SW480 (cell line): ENCODE measurements at regions not wholly inside any gene's neighbourhood (a gene's known extent, or its start where the extent isn't known, plus 50 kb on each side); places are given as distances from the start of the nearest gene placed in this dataset.
"Not testable (repeated sequence)": the region's sequence is repeated elsewhere in the genome, so short reads cannot be mapped to it uniquely, and the experiment has no call there.

Experiments used
- DNase-seq: peaks from one replicate; pipeline ENCODE4 v3.0.0-alpha.2; 2016; ENCODE audit warnings: low spot score

DNA sequence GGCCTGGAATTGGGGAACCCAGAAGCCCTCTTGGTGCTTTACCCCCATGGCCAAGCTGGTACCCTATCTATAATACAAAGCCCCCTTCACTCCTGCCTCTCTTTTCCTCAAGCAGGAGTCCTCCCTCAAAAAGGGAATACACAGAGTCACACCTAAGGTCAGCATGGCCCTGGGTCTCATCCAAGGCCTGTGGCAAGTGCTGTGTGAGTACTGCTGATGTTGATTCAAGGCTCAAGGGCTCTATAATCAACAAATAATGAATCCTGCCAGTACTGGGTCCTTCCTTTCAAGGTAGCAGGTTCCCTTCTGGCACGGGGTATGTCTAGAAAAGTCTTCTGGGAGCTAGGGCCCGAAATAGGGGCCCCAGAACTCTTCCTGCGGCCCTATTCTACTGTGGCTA is 187.3 kb downstream of the CYB561 start:
- no peak for DNase-seq

DNA sequence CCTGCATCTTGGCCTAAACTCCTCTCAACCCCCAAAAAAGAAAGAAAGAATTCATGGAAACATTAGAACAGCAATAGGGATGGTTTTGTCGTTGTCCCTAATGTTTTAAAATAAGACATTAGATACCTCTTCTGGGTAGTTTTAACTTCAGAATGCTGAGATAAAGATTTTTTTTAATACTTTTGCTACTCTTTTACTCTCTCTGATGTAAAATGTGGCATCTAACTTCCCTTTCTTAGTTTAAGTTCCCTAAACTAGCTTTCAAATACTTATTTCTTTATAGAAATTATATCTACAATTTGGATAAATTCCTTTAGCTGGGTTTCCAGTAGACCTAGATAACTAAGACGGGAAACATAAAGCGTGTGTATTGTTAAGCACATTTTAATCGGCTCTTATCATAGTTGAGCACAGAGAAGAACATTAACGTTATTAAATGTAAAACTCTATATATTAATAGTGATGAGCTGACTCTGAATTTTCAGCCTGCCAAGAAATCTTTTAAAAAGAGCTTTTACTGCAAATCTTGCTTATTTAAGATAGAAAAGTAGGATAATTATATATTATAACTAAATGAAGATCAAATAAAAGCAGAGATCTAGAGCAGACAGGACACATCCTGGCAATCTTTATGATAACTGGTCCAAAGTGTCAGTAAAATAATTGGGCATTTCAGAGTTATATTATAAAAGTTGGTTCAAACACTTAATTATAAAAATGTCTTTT is 183.2 kb downstream of the CYB561 start:
- no peak for DNase-seq

DNA sequence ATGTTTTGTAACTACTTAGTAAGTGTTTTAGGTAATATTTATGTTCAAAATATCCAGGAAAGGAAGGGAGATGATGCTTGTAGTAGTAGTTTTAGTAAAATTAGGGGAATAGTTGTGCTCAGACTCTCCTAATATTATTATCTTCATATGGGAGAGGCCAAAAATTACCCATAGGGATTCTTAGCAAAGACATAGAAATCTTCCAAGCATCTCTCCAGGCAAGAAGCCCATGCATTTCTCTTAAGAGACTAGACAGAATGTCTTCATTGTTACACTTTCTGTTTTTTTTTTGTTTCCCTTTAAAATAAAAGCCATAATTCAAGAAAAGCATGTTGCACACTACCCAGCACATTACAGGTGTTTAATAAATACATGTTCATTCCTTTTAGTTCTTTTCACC is 180.6 kb downstream of the CYB561 start:
- DNase-seq, result no peak

DNA sequence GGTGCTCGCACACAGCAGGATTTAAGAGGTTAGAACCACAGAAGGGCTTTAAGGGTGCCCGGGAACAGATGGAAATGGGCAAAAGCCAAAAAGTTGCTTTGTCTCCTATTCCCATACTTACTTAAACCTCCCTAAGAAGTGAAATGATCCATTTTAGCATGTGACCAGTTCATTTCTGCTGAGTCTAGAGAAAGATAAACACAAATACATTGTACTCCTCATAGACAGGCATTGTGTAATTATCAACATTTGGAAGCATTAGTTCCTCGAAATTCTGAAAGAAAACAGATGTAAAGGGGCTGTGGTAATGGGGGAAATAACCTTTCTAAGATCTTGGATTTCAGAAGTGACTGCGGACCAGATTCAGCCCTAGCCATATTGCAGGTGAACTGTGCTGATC is 178.3 kb downstream of the CYB561 start:
- no peak for DNase-seq

DNA sequence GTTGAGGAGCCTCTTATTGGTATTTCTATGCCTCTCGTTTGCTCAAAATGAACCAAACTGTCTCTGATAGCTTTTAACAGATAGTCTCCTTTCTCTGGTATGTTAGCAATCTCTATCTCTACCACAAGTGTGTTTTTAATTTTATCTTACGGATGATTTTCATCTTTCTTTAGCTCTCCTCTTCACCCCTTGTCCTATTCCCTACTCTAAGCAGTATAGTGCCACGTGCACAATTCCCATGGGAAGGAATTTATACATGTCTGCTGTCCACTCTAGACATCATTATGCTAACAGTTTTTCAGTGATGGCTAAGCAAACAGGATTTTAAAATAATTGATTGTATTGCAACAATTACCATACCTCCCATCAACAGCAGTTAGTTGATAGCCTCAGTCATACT is 177.3 kb downstream of the CYB561 start:
- DNase-seq, result no peak

DNA sequence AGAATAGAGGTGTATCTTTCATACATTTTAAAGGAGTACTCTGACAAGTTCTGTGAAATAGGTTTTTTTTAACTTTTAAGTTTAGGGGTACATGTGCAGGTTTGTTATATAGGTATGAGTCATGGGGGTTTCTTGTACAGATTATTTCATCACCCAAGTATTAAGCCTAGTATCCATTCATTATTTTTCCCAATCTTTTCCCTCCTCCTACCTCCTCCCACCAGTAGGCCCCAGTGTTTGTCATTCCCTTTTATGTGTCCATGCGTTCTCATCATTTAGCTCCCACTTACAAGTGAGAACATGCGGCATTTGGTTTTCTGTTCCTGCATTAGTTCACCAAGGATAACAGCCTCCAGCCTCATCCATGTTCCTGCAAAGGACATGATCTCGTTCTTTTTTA is 175.5 kb downstream of the CYB561 start:
- peak; percentile 10 for DNase-seq

DNA sequence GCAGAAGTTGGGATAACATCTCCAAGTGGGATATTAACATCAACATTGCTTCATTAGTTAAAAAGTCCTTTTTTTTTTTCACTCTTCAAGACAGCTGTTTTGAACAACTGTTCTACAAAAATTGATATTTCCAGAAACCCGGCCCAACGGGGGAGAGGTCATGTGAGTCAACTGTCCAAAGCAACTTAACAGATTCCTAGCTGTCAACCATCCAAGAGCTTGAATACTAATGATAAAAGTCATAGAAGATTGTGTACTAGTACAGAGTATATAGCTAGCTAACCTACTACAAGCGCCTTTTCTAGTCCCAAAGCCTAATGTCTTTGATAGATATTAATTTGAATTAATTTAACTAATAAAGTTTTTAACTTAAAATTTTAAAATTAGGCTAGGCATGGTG is 172.0 kb downstream of the CYB561 start:
- DNase-seq, result no peak

DNA sequence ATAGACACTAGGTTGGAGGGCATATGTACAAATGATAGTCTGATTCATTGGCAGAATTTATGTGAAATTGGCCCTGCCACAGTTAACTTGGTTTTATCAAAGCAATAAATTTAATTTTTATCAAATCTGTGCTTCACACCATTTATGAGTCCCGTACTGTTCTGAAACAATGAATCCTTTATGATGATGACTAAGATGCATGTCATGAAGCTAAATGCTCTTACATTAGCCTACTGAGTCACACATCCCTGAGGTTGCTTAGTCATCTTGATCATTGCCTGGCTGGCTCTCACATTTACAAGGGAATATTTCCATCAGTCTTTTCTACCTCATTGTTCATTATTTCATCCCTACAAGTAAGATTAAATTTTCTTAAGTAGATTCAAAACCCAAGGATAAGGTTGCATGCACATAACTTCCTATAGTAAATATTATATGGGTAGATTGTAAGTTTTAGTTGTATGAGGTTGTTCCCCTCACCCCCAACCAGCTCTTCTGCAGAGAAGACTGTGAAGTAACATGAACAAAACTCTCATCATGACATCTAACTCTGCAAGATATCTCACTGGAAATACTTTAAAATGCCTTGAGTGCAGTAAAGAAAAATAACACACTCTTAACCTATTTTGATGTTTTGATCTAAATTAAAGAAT is 170.7 kb downstream of the CYB561 start:
- DNase-seq, result peak; percentile 96

DNA sequence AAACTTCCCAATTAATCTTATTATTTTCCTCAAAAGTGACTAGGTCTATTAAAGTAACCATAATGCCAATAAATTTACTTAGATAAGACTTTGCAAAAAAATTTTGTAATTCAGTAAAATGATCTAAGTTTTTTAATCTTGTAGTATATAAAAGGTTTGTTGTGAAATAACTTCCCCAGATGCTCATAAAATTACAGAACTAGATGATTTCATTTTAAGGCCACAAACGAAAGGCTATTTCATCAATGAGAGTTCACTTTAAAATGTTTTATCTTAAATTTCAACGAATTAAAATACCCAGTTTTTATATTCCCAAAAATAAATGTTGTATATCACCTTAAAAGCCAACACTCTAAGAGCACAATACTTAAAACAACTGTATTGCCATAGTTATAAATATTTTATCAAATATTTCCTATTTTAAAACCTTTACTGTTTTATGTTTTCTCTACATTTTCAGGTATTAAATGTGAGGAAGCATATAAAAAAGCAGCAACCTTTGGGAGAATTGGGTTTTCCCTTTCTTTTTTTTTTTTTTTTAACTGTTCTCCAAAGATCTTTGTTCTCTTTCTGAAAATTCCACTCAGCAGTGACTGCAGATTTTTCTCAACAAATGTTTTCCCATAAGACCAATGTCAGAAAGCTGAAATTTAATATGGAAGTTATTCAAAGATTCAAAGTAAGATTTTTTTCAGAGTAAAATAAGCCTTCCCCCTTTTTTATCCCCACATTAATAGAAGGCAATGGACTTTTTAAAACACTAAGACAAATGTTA is 169.9 kb downstream of the CYB561 start:
- DNase-seq, result no peak

DNA sequence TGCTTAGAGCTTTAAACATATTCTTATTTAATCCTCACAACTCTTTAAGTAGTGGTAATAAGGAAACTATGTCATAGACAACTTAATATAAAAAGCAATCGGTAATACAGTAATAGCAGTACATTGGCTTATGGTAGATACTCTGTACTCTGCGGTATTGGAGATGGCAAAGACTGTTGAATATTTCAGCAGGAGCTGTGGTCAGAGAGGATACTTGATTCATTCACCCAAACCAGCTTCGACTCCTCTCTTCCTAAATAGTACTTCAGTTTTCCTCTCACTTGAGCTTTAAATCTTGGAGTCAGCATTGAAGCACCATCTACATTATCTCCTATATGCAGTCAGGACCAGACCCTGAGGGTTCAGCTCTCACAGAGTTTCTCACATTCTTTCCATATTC is 169.3 kb downstream of the CYB561 start:
- DNase-seq, result no peak

DNA sequence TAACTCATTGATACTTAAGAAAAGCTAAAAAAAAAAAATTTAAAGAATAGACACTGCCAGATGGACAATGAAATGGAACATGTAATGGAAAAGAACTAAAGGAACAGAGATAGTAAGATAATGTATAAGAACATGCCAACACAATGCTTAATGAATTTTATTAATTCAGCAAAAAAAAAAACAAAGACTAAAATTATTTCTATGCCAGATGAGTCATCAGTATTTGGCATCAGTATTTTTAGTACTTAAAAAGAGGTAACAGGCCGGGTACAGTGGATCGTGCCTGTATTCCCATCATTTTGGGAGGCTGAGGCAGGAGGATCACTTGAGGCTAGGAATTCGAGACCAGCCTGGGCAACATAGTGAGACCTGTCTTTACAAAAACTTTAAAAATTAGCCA is 168.5 kb downstream of the CYB561 start:
- DNase-seq, result no peak

DNA sequence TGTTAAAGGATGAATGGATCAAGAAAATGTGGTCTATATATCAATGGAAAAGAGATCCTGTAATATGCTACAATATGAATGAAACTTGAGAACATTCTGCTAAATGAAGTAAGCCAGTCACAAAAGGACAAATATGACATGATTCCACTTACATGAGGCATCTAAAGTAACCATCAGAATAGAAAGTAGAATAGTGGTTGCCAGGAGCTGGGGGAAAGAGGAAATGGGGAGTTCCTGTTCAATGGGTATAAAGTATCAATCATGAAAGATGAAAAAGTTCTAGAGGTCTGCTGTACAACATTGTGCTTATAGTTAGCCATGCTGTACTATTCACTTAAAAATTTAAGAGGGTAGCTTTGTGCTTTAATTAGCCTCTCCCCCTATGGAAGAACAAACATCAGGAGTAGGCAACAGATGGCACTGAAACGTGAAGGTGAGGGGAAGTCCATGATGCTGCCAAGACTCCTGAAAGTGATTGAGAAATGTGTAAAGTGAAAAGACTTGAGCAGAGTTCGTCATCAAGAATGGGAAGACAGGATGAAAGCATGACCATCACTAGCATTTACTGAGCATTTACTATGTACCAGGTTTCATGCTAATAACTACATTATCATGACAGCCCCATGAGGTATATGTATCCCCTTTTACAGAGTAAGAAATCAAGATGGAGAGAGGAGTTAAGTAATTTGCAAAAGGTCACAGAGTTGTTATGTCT is 167.2 kb downstream of the CYB561 start:
- DNase-seq, result no peak

DNA sequence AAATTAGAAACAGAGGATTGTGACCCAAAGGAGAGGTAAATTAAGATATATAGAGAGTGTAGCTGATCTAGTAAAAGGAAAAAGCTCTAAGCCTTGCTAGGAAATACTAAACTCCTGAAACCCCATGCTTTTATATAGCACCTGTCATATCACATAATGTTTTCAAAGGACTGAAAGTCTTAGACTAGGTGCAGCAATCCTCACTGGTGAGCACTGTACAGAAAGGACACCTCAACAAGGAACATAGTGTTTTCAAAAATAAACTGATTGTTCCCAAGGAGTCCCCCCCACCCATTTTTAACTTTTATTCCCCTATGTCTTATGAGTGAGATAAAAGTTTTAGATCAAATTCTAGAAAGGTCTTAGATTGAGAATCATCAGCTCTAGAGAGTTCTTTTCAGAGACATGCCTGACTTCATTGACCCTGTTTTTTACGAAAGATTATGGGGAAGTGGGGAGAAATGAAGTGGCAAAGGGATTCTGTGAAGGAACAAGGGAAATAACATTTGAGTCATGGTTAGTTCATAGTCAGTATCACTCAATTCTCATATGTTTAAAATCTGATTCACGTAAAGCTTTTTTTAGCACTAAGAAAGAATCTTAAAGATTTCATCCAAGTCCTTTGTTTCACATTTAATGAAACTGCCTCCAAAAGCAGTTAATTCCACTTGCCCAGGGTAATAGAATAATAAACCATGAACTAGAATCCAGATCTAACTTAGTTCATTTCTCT is 166.4 kb downstream of the CYB561 start:
- no peak for DNase-seq

DNA sequence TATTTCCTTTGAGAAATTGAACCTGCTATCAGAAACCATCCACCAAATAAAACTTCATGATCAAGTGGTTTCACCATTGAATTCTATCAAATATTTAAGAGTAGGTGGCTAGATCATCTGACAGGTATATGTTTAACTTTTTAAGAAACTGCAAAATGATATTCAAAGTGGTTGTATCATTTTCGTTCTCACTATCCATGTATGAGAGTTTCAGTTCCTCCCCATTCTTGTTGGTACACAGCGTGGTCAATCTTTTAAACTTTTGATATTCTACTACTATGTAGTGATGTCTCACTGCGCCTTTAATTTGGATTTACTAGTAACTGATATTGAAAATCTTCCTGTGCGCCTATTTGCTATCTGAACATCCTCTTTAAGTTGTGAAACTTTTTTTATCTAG is 163.7 kb downstream of the CYB561 start:
- no peak for DNase-seq

DNA sequence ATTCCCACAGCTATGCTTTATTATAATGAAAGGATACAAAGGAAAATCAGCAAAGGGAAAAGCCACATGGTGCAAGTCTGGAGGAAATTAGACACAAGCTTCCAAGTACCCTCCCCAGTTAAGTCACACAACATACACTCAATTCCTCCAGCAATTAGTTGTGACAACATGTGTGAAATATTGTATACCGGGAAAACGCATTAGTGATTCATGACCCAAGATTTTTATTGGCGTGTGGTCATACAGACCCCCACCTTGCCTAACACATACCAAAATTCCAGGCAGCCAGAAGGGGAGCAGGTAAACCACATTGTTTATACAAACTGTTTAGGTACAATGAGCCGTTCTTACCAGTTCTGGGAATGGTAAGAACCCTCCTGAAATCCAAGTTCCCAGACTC is 160.6 kb downstream of the CYB561 start:
- no peak for DNase-seq

DNA sequence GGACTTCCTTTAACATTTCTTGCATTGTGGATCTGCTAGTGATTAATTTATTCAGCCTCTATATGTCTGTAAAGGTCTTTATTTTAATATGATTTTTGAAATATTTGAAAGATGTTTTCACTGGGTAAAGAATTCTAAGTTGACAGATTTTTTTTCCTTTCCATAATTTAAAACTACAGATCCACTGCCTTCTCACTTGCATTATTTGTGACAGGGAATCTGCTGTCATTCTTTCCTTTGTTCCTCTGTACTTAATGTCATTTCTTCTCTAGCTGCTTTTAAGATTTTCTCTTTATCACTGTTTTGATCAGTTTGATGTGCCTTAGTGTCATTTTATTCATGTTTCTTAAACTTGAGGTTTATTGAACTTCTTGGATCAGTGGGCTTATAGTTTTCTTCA is 159.9 kb downstream of the CYB561 start:
- DNase-seq, result no peak

DNA sequence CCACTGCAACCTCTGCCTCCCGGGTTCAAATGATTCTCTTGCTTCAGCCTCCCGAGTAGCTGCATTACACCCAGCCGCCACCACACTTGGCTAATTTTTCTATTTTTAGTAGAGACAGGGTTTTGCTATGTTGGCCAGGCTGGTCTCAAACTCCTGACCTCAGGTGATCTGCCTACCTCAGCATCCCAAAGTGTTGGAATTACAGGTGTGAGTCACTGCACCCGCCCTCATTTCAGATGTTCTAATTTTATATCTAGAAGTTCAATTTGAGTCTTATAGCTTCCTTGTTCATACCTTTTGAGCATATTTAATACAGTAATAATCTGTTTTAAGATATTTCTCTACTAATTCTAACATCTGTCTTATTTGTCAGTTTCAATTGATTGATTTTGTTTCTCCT is 159.1 kb downstream of the CYB561 start:
- DNase-seq, result not testable (repeated sequence)

DNA sequence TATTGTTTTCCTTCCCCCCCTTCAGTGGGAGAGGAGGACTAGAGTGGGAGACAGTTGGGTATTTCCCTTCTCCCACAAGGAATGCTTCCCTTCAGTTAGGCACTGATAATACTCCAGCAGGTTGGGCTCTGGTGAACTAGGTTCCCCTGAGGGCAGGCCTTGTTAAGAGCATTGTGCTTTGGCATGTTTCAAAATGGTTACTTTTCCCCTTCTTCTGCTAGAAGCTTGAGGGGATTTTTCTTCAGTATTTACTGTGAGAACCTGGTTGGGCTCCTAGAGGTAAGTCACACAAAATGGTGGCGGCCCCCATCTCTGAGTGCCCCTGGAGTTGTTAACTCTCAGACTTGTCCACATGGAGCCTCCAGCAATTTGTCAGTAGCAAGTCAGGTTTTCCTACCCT is 156.2 kb downstream of the CYB561 start:
- no peak for DNase-seq

DNA sequence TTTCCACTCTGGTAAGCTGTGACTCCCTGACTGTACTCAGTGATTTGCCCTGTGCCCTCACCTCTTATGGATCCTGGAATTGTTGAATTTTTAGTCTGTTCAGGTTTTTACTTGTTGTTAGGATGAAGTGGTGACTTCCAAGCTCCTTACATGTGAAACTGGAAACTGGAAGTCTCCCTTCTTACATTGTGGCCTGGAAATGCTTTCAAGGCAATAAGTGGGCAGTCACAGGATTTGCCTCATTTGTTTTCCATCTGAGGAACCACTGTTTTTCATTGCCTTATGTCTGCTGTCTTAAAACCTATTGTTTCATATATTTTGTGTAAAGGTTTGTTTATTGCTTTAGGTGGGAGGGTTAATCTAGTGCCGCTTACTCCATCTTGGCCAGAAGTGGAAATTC is 155.8 kb downstream of the CYB561 start:
- no peak for DNase-seq

DNA sequence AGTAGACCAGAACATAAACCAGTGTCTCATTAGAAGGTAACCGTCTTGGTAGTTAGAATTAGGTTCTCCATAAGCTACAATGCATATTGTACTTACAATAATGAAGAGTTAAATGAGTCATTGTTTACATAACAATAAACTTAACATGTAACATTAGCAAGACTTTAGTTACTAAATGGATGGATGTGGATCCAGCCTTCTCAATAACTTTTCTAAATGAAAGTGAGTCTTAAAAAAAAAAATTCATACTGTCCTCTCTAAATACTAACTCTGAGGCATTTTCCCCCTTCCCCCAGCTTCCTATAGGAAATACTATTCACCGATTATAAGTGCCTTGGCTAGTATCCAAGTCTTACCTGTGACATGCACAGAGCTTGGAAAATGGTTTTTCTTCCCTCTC is 155.3 kb downstream of the CYB561 start:
- no peak for DNase-seq

DNA sequence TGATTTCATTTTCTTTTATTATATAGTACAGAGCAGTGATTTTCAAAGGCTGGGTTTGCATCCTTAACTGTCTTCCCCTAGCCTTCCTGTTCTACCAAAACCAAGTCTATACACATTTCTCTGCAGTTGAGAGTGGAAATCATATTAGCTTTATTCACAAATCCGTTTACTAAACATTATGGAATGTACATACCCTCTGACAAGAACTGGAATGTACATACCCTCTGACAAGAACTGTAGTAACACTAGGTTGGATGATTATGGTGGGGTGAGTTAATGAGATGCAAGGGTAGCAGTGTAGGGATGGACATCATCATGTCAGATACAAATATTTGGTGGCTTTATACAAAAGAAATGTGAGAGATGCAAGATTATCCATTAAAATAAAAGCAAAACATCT is 154.8 kb downstream of the CYB561 start:
- no peak for DNase-seq

DNA sequence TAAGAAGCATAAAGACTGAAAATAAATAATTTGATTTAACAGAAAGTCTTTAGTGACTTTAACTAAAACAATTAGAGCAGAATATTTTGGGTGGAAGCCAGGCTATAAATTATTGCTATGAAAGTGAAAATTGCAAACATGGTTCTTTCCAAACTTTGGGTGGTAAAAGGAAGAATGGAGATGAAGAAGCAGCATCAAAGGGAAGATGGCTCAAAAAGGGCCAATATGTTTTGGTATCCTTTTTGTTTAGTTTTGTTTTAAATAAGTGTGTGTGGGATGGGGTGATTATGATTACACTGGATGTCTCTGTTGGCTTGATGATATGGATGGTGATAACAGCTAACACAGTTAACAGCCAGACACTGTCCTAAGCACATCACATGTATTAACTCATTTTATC is 153.7 kb downstream of the CYB561 start:
- no peak for DNase-seq
